CD4-positive, alpha-beta T cell (primary cell): ENCODE measurements at regions not wholly inside any gene's neighbourhood (a gene's known extent, or its start where the extent isn't known, plus 50 kb on each side); places are given as distances from the start of the nearest gene placed in this dataset.

Source experiments
- ATAC-seq: fragments of 200-7000 bp; cut with Tn5 transposase; one replicate; pipeline ENCODE4 v1.10.0; 2022; ENCODE audit warnings: mild to moderate bottlenecking; ENCODE audit not compliant: poor library complexity
- CTCF ChIA-PET: fragments of 350-600 bp; sonication (Branson Sonifier 250); formaldehyde crosslinking; loops from one replicate; lab custom pipeline; 2021; ENCODE audit warnings: antibody characterized with exemption, inconsistent platforms; lab: Charles Lee
- POLR2A ChIA-PET: fragments of 350-600 bp; sonication (Branson Sonifier 250); formaldehyde crosslinking; loops from one replicate; lab custom pipeline; 2021; ENCODE audit warnings: antibody characterized with exemption, inconsistent platforms; lab: Charles Lee
- DNase-seq, 14 experiments: peaks; one replicate each; pipeline ENCODE4 v3.0.0-alpha.2; 2013 to 2020; ENCODE audit warnings: mixed read lengths in 2 of 14
- H3K27ac ChIP-seq, 2 donors: one replicate each; pipeline versions ENCODE4 v1.5.1 to v1.7.0; 2013; ENCODE audit warnings: low read length in 2 of 2, low read depth in 1 of 2, mild to moderate bottlenecking in 1 of 2
- H3K27me3 ChIP-seq, 2 experiments: 1 replicate in 1 of 2; 2 replicates in 1 of 2; pipeline versions ENCODE4 v1.6.1 to v1.7.0; 2013; ENCODE audit warnings: low read length in 2 of 2, control low read depth in 1 of 2, mild to moderate bottlenecking in 1 of 2, moderate library complexity in 1 of 2; ENCODE audit not compliant: insufficient read depth in 2 of 2, control insufficient read depth in 1 of 2
- H3K36me3 ChIP-seq: one replicate; pipeline ENCODE4 v1.6.1; 2013; ENCODE audit warnings: low read length, control low read depth; ENCODE audit not compliant: insufficient read depth
- H3K4me1 ChIP-seq: one replicate; pipeline ENCODE4 v1.6.1; 2013; ENCODE audit warnings: low read length, control low read depth; ENCODE audit not compliant: insufficient read depth
- H3K4me3 ChIP-seq: one replicate; pipeline ENCODE4 v1.5.1; 2013; ENCODE audit warnings: mild to moderate bottlenecking, low read length, moderate library complexity
- H3K9me3 ChIP-seq, 2 experiments: 1 replicate in 1 of 2; 2 replicates in 1 of 2; pipeline versions ENCODE4 v1.6.1 to v1.7.0; 2013; ENCODE audit warnings: low read length in 2 of 2, mild to moderate bottlenecking in 2 of 2, control low read depth in 1 of 2, moderate library complexity in 1 of 2; ENCODE audit not compliant: control insufficient read depth in 1 of 2, insufficient read depth in 1 of 2
- H3K27ac Mint-ChIP-seq: one replicate; pipeline ENCODE4 v1.8.0; 2020; ENCODE audit warnings: mixed read lengths
- H3K27me3 Mint-ChIP-seq: one replicate; pipeline ENCODE4 v1.8.0; 2021; ENCODE audit warnings: mixed read lengths
- H3K36me3 Mint-ChIP-seq: one replicate; pipeline ENCODE4 v1.8.0; 2021; ENCODE audit warnings: low read depth, mixed read lengths
- H3K4me1 Mint-ChIP-seq: one replicate; pipeline ENCODE4 v1.8.0; 2021; ENCODE audit warnings: low read depth, mixed read lengths
- H3K4me3 Mint-ChIP-seq: one replicate; pipeline ENCODE4 v1.8.0; 2020; ENCODE audit warnings: mild to moderate bottlenecking, mixed read lengths
- H3K9me3 Mint-ChIP-seq: one replicate; pipeline ENCODE4 v1.8.0; 2020; ENCODE audit warnings: mixed read lengths
- CTCF ChIP-seq: fragments of 200-600 bp; IDR thresholded peaks from one replicate; pipeline ENCODE4 v1.8.0; 2022; ENCODE audit warnings: antibody characterized with exemption, mild to moderate bottlenecking
- intact Hi-C, 2 experiments: fragments of 100-400 bp; cut with DNase I in 1 of 2; cut with micrococcal nuclease in 1 of 2; formaldehyde crosslinking; loops; one replicate each; pipeline versions ENCODE4 v1.15.1 to v1.9.0; 2023 to 2025; cut with DNase I, micrococcal nuclease

- no peak for ATAC-seq
- no peak overlapping the region for H3K27ac Mint-ChIP-seq
- Histone ChIP-seq H3K9me3 (peaks cover 0 to 3% of the 10 kb centered on the region in 2 experiments), H3K4me3 (no peak overlapping the region), H3K27ac (no peak overlapping the region), H3K36me3 (no peaks in the 10 kb centered on the region), H3K27me3 (no peaks in the 10 kb centered on the region), H3K4me1 (no peaks in the 10 kb centered on the region)
- no peaks in the 10 kb centered on the region for H3K9me3 Mint-ChIP-seq
- H3K36me3 Mint-ChIP-seq, result no peaks in the 10 kb centered on the region
- ChIA-PET POLR2A (no interaction called here), CTCF (no interaction called here)
- H3K4me3 Mint-ChIP-seq, result no peak overlapping the region
- no peak for TF ChIP-seq CTCF
- no peak for DNase-seq
- intact Hi-C loops, result no loop called here
- H3K4me1 Mint-ChIP-seq, result no peaks in the 10 kb centered on the region
- H3K27me3 Mint-ChIP-seq, result no peaks in the 10 kb centered on the region
Observed at GRCh38 chr6:141134723-141135122, 998.0 kb upstream of the GJE1 start.

GRCh38 chr6:141133836-141134235 lies 998.9 kb upstream of the GJE1 start:
- ChIA-PET POLR2A (no interaction called here), CTCF (no interaction called here)
- TF ChIP-seq CTCF, result no peak
- intact Hi-C loops, result no loop called here
- Mint-ChIP-seq H3K27me3 (no peaks in the 10 kb centered on the region), H3K36me3 (no peaks in the 10 kb centered on the region), H3K27ac (no peak overlapping the region), H3K9me3 (no peaks in the 10 kb centered on the region), H3K4me3 (no peak overlapping the region), H3K4me1 (no peaks in the 10 kb centered on the region)
- no peak for ATAC-seq
- H3K4me3 ChIP-seq, result no peak overlapping the region
- no peaks in the 10 kb centered on the region for H3K36me3 ChIP-seq
- no peaks in the 10 kb centered on the region for H3K9me3 ChIP-seq
- H3K27ac ChIP-seq, result no peak overlapping the region
- no peak for DNase-seq
- H3K27me3 ChIP-seq, result no peaks in the 10 kb centered on the region
- H3K4me1 ChIP-seq, result no peaks in the 10 kb centered on the region

GRCh38 chr6:141133346-141133745 lies 999.4 kb upstream of the GJE1 start:
- intact Hi-C loops, result no loop called here
- Histone ChIP-seq H3K4me3 (no peak overlapping the region), H3K9me3 (no peaks in the 10 kb centered on the region), H3K27ac (no peak overlapping the region), H3K27me3 (no peaks in the 10 kb centered on the region), H3K36me3 (no peaks in the 10 kb centered on the region), H3K4me1 (no peaks in the 10 kb centered on the region)
- no peak for DNase-seq
- CTCF ChIA-PET, result no interaction called here
- Mint-ChIP-seq H3K27ac (no peak overlapping the region), H3K4me1 (no peaks in the 10 kb centered on the region), H3K4me3 (no peak overlapping the region), H3K36me3 (no peaks in the 10 kb centered on the region), H3K9me3 (no peaks in the 10 kb centered on the region), H3K27me3 (no peaks in the 10 kb centered on the region)
- no peak for ATAC-seq
- no peak for TF ChIP-seq CTCF
- POLR2A ChIA-PET, result no interaction called here
